ENCODE measurements at regions not wholly inside any gene's neighbourhood (a gene's known extent, or its start where the extent isn't known, plus 50 kb on each side); places are given as distances from the start of the nearest gene placed in this dataset.

DNA sequence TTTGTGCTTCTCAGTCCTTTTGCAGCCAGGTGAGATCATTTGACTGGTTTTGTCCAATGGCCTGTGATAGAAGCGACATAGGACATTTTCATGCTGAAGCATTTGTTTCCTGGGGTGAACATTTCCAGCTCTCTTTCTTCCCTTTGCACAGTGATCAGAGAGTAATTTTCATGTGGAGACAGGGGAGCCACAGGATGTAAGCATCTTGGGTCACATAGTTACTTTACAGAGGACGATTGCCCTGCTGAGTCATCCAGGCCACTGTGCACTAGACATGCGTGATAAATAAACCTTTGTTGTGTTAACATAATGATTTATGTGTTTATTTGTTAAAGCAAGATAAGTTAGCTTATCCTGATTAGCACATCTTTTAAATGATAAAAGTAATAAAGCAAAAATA, 263.5 kb upstream of the CCDC179 start:
- DNase-seq (ENCODE audit: low read depth): peak; percentile 54
- H3K4me3 ChIP-seq (ENCODE audit: low read depth, low read length): no peak overlapping the region
- TF ChIP-seq, protein P1, sequence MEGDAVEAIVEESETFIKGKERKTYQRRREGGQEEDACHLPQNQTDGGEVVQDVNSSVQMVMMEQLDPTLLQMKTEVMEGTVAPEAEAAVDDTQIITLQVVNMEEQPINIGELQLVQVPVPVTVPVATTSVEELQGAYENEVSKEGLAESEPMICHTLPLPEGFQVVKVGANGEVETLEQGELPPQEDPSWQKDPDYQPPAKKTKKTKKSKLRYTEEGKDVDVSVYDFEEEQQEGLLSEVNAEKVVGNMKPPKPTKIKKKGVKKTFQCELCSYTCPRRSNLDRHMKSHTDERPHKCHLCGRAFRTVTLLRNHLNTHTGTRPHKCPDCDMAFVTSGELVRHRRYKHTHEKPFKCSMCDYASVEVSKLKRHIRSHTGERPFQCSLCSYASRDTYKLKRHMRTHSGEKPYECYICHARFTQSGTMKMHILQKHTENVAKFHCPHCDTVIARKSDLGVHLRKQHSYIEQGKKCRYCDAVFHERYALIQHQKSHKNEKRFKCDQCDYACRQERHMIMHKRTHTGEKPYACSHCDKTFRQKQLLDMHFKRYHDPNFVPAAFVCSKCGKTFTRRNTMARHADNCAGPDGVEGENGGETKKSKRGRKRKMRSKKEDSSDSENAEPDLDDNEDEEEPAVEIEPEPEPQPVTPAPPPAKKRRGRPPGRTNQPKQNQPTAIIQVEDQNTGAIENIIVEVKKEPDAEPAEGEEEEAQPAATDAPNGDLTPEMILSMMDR (IDR thresholded peaks at IDR 0.05; ENCODE audit: insufficient read depth, low read depth, low read length): no peak

DNA sequence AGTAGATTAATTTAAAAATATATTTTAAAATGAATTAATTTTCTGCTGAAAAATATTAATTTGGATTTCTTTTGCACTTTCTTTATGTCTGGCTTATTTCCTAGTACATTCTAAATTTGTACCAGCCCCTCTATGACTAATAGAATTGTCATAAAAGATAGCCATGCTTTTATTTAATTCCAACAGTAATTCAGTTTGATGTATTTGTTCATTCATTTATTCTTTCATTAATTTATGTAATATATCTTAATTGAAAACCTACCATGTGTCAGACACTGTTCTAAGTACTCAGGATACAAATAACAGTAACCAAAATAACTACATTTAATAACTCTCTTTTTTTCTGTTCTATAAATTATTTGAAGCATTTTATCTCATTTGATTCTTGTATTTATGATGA, 264.0 kb upstream of the CCDC179 start:
- H3K4me3 ChIP-seq (ENCODE audit: low read depth, low read length): no peak overlapping the region
- TF ChIP-seq, protein P1 (IDR thresholded peaks at IDR 0.05; ENCODE audit: insufficient read depth, low read depth, low read length): no peak
- DNase-seq (ENCODE audit: low read depth): no peak

DNA sequence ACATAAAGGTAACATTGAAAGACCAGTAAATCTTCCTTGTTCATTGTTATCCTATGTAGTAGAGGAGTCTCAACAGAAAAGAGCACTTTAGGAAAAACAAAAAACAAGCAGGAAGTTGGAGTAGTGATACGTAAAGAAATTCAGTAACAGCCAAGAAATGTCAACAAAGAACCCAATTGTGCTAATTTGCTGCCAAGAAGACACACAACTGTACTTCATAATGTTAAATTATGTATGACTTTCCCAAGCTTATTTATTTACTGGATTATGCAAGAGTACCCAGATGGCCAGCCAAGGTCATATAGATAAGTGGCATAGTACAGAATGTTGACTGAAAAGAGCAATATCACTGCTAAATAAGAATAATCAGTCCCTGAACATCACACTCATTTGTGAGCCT, 264.7 kb upstream of the CCDC179 start:
- TF ChIP-seq, protein P1 (IDR thresholded peaks at IDR 0.05; ENCODE audit: insufficient read depth, low read depth, low read length): no peak
- H3K4me3 ChIP-seq (ENCODE audit: low read depth, low read length): no peak overlapping the region
- DNase-seq (ENCODE audit: low read depth): peak; percentile 28

DNA sequence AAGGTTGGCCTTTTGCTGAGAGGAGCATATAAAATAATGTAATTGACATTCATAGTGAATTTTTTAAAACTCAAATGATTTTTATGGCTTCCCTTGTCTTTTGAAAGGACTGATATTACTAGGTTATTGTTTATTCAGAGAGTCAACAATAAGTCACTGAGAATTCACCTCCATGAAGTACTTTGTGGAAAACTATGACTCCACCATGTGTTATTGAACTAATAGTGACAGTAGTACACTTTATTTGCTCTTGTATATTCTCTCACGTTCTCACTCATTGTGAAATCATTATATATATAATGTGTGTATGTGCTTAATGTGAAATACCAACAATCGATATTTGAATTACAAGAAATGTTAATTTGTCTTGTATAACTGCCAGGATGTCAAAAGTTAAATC, 267.4 kb upstream of the CCDC179 start:
- TF ChIP-seq, protein P1 (IDR thresholded peaks at IDR 0.05; ENCODE audit: insufficient read depth, low read depth, low read length): no peak
- DNase-seq (ENCODE audit: low read depth): no peak
- H3K4me3 ChIP-seq (ENCODE audit: low read depth, low read length): no peak overlapping the region

DNA sequence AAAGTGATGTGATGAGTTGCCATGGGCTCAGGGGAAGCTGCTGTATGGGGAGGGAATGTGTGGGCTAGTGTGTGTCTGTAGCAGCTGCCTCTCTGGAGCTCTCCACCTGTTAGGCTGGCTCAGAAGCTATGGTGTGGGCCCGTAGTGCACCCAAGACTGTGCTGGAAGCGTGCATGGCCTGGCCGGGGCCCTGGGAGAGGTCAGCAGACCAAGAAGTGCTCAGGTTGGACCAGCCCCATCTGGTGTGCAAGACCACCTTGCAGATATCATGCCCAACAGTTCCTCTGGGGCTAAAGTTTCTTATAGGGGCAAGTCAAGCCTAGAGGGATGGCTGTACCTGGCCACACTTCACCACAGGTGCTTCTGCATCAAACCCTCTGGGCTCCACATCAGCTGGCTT, 274.4 kb upstream of the CCDC179 start:
- TF ChIP-seq, protein P1 (IDR thresholded peaks at IDR 0.05; ENCODE audit: insufficient read depth, low read depth, low read length): no peak
- no peak for DNase-seq (ENCODE audit: low read depth)
- no peak overlapping the region for H3K4me3 ChIP-seq (ENCODE audit: low read depth, low read length)

DNA sequence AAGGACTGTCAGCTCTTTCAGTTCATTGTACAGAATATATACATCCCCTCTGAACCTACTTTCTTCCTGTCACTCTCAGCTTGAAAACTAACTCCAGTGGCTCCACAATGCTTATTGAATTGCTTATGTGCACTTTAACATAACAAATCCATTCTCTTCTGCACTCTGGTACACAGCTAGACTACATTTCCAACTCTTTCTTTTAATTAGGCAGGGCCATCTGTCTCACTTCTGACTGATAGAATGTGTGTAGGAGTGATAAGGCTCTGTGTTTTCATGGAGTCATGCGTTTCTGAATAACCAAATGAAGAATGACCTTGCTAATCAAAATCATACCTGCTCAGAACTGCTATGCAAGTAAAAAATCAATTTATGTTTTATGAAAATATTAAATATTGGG, 278.5 kb upstream of the CCDC179 start:
- TF ChIP-seq, protein P1 (IDR thresholded peaks at IDR 0.05; ENCODE audit: insufficient read depth, low read depth, low read length): no peak
- DNase-seq (ENCODE audit: low read depth): no peak
- H3K4me3 ChIP-seq (ENCODE audit: low read depth, low read length): no peak overlapping the region

DNA sequence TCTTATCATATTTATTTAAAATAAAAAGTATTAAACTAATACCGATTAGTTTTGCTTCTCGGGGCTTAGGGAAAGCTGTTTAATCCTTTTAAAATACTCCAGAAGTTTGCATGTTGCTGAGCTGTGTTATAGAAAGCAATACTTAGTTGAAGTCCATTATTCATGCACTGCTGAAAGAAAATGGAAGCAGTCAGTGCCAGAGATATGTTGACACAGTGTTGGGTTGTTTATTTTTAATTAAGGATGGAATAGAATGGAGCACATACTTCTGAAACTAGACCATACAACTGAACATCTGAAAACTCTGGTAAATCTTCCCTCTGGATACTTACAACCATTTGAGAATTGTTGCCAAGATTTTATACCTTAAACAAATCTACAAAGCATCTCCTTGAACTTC, 282.7 kb upstream of the CCDC179 start:
- TF ChIP-seq, protein P1 (IDR thresholded peaks at IDR 0.05; ENCODE audit: insufficient read depth, low read depth, low read length): no peak
- DNase-seq (ENCODE audit: low read depth): no peak
- H3K4me3 ChIP-seq (ENCODE audit: low read depth, low read length): no peak overlapping the region
